IPS-11a (cell line): ENCODE measurements at regions not wholly inside any gene's neighbourhood (a gene's known extent, or its start where the extent isn't known, plus 50 kb on each side); places are given as distances from the start of the nearest gene placed in this dataset.

Experiments
- H3K4me3 ChIP-seq: one replicate; pipeline ENCODE4 v1.5.1; 2013; ENCODE audit warnings: low read depth, low read length, control low read depth

- no peak overlapping the region for H3K4me3 ChIP-seq
Observed at GRCh38 chr9:82604947-82605656, 457.8 kb downstream of the RASEF start.

DNA sequence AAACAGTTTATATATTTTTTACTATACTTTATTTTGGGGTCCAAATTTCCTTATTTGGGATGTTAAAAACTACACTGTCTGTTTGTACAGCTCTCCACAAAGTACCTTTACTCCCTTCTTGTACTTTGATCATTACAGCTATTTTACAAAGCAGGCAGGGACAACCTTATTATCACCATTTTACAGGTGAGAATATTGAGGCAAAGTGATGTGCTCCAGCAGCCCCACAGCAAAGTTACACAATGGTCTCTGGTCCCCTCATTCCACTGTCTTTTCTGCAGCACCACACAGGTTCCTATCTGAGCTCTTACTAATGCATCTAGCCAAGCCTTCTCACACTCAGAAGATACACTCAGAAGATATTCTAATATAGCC lies 457.3 kb downstream of the RASEF start:
- no peak overlapping the region for H3K4me3 ChIP-seq

DNA sequence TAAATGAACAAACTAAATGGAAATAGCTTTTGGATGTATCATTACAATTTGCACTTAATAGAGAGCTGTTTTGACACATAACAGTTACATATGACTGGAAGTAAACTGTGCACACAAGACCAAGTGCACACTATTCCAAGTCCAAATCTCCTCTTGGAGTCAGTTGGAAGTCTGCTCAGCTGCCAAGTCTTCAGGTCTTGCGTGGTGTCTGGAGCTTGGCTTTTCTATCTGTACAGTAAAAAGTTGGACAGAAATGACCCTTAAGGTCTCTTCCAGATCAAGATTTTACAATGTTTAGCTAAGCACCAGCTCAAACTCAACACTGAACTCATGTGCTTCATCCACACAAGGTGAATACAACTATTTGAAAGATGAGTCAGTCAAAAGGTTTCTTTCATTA lies 456.9 kb downstream of the RASEF start:
- H3K4me3 ChIP-seq, result no peak overlapping the region

GRCh38 chr9:82606492-82607382 lies 456.2 kb downstream of the RASEF start:
- no peak overlapping the region for H3K4me3 ChIP-seq

GRCh38 chr9:82608487-82608886 lies 454.5 kb downstream of the RASEF start:
- no peak overlapping the region for H3K4me3 ChIP-seq

DNA sequence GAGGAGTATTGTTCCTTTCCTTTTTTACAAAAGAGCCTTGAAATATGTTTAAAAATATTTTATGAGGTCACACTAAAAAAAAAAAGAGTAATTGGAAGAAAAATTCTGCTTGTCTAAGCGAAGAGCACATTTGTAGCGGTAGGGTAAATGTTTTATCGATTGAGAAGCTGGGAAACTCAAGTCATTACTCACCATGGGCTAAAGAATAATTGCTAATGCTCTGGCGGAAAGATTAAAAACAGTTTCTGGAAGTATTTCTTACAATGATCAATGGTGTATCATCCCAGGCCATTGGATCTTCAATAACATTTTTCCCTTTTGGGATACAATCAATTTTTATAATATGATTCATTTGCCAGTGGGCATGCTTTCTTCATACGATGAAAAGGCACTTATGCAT lies 450.0 kb downstream of the RASEF start:
- no peak overlapping the region for H3K4me3 ChIP-seq

GRCh38 chr9:82613498-82613897 lies 449.4 kb downstream of the RASEF start:
- H3K4me3 ChIP-seq, result no peak overlapping the region

- no peak overlapping the region for H3K4me3 ChIP-seq
Observed at GRCh38 chr9:82616545-82616944, 446.4 kb downstream of the RASEF start.

DNA sequence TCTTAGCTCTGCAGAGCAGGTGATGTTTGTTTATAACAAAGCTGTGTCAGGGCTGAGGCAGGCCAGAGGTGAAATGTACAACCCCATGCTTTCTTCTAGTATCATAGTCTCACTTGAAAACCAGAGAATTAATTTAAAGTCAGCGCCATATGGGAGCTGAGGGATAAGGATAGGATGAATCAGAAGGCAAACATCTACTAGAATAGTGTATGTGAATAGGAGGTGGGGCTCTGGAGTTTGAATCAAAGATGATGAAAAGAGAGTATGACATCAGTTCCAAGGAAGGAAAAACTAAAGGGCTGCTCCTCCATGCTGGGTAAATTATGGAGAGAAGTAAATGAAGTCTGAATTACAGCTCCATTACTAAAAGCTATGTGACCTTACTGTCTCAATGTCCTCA lies 441.5 kb downstream of the RASEF start:
- H3K4me3 ChIP-seq, result no peak overlapping the region

DNA sequence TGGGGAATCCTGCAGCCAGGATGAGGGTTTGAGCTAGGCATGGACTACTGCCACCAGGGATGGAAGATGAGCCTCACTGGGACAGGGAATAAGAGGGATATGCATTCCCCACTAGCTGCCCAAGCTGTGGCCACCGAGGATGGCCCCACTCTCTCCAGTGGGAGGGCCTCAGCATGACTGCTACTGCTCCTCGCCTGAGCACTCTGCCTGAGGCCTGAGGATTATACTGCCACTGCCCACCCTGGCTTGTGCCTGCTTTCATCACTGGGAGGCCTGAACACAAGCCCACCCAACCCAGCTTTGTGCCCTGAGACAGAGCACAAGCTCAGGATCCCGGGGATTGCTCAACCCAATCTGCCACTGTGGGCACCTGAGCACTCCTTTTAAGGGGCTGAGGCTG lies 425.6 kb downstream of the RASEF start:
- no peak overlapping the region for H3K4me3 ChIP-seq

GRCh38 chr9:82645600-82645999 lies 417.3 kb downstream of the RASEF start:
- no peak overlapping the region for H3K4me3 ChIP-seq

- no peak overlapping the region for H3K4me3 ChIP-seq
Observed at GRCh38 chr9:82650368-82650767, 412.6 kb downstream of the RASEF start.

- no peak overlapping the region for H3K4me3 ChIP-seq
Observed at GRCh38 chr9:82651474-82651873, 411.5 kb downstream of the RASEF start.

DNA sequence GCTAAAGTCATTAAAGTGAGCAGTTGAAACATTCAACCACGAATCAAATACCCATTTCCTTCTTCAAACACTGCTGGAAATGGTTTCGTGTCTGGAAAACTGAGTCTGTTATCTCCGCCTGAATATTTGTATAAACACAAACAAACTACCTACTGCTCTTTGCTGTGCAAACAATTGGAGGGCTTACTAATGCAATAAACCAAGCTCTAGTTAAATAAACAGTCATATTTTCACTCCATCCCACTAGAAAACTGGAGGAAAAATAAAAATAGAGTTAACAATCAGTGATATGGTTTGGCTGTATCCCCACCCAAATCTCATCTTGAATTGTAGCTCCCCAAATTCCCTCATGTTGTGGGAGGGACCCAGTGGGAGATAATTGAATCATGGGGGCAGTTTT lies 397.6 kb downstream of the RASEF start:
- H3K4me3 ChIP-seq, result no peak overlapping the region

- H3K4me3 ChIP-seq, result no peak overlapping the region
Observed at GRCh38 chr9:82668689-82669199, 394.2 kb downstream of the RASEF start.

- H3K4me3 ChIP-seq, result no peak overlapping the region
Observed at GRCh38 chr9:82670000-82670399, 392.9 kb downstream of the RASEF start.

DNA sequence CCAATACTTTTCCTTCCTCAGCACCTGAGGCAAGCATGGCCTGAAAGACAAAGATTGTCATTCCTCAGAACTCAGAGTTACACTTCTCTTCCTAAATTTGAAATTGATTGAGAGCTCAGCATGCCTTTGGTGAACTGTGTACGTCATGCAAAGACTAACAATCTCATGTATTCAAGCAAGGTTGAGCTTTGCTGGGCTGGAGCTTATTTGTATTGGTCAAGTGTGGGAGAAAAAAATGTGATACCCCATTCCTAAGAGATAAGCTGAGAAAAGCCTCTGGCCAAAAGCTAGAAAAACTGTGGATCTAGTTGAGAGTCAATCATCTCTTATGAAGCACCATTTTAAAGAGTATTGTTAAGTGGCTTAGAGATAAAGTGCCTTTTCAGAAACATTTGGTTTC lies 392.2 kb downstream of the RASEF start:
- H3K4me3 ChIP-seq, result no peak overlapping the region

GRCh38 chr9:82673201-82673600 lies 389.7 kb downstream of the RASEF start:
- H3K4me3 ChIP-seq, result no peak overlapping the region

DNA sequence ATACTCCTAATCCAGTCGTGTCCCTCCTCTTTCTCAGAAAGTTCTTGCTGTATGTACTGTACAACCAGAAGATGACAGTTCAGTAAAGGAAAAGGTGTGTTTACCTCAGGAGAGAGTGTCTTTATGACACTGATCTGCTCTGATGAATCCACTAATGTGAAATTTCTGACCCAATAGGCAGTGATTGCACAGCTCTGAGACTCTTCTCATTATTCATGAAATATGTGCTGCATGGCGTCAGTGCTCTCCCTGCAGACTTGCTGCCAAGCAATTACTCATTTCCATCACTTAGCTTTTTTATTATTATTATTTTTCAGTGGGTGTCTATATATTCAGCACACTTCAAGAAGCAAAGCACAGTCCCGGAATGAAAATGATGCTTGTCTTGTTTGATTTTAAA lies 389.0 kb downstream of the RASEF start:
- H3K4me3 ChIP-seq, result no peak overlapping the region

DNA sequence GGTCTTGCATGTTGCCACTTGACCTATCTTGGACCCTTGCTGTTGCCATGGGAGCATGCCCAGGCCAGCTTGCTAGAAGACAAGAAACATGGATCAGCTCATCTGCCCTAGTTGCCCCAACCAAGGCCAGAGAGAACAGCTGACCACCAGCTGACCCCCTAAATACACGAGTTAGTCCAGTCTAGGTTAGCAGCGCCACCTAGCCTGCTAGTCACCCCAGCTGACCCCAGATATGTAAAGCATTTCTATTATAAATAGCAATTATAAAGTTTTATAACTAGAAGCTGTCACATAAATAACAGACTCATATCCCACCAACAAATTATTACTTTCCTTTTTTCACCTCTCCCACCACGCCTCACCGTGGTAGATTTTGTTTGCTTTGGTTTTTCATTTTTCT lies 387.8 kb downstream of the RASEF start:
- H3K4me3 ChIP-seq, result no peak overlapping the region

GRCh38 chr9:82675605-82676004 lies 387.3 kb downstream of the RASEF start:
- H3K4me3 ChIP-seq, result no peak overlapping the region

- no peak overlapping the region for H3K4me3 ChIP-seq
Observed at GRCh38 chr9:82677086-82677485, 385.9 kb downstream of the RASEF start.
